OCI-LY3 (cell line): ENCODE measurements at regions not wholly inside any gene's neighbourhood (a gene's known extent, or its start where the extent isn't known, plus 50 kb on each side); places are given as distances from the start of the nearest gene placed in this dataset.

Experiments used
- H2AFZ ChIP-seq: fragments of 200-600, 300-600 bp; shearing (Covaris generic); 2 replicates; pipeline ENCODE4 v1.6.0; 2014; ENCODE audit warnings: antibody characterized with exemption, low read depth, low read length
- H3K27ac ChIP-seq: fragments of 200-600, 300-600 bp; sonication (generic); 2 replicates; pipeline ENCODE4 v1.5.1; 2014; ENCODE audit warnings: mild to moderate bottlenecking, low read length, moderate library complexity, mixed read lengths
- H3K27me3 ChIP-seq: fragments of 200-600, 300-600 bp; sonication (generic); 2 replicates; pipeline ENCODE4 v1.6.1; 2014; ENCODE audit warnings: low read depth, low read length, mixed read lengths
- H3K36me3 ChIP-seq: fragments of 200-600, 300-600 bp; sonication (generic); replicated peaks from 2 replicates; pipeline ENCODE3; 2014; ENCODE audit warnings: low read depth, low read length, mixed read lengths
- H3K4me1 ChIP-seq: fragments of 300-600, 200-600 bp; sonication (generic); 2 replicates; pipeline ENCODE4 v1.6.1; 2014; ENCODE audit warnings: low read length, mixed read lengths
- H3K4me2 ChIP-seq: fragments of 200-600, 300-600 bp; sonication (generic); 2 replicates; pipeline ENCODE4 v1.6.1; 2014; ENCODE audit warnings: low read length, mixed read lengths
- H3K4me3 ChIP-seq: fragments of 300-600, 200-600 bp; sonication (generic); 2 replicates; pipeline ENCODE4 v1.5.1; 2014; ENCODE audit warnings: antibody characterized with exemption, mild to moderate bottlenecking, low read length, moderate library complexity
- H3K79me2 ChIP-seq: fragments of 300-600, 200-600 bp; shearing (Covaris generic); 2 replicates; pipeline ENCODE4 v1.6.1; 2014; ENCODE audit warnings: mild to moderate bottlenecking, low read length, mixed read lengths
- H3K9ac ChIP-seq: fragments of 300-600, 200-600 bp; shearing (Covaris generic); 2 replicates; pipeline ENCODE4 v1.6.0; 2014; ENCODE audit warnings: mild to moderate bottlenecking, low read length, moderate library complexity
- H3K9me3 ChIP-seq: fragments of 200-600, 300-600 bp; shearing (Covaris generic); 2 replicates; pipeline ENCODE4 v1.6.1; 2014; ENCODE audit warnings: low read length, mixed read lengths; ENCODE audit not compliant: insufficient read depth
- H4K20me1 ChIP-seq: fragments of 200-600, 300-600 bp; sonication (generic); 2 replicates; pipeline ENCODE4 v1.6.1; 2016; ENCODE audit warnings: low read length, mixed read lengths; ENCODE audit not compliant: insufficient read depth
- CTCF ChIP-seq: fragments of 200-600, 300-600 bp; sonication (generic); IDR thresholded peaks from 2 replicates; pipeline ENCODE4 v1.5.1; 2014; ENCODE audit warnings: antibody characterized with exemption, low read length, low read depth
- EZH2phosphoT487 ChIP-seq: fragments of 200-600 bp; shearing (Covaris generic); IDR thresholded peaks from 2 replicates; pipeline ENCODE4 v1.6.1; 2018; ENCODE audit warnings: antibody characterized with exemption, mixed run types, low read depth

- no peak overlapping the region for H3K9ac ChIP-seq
- no peak overlapping the region for H2AFZ ChIP-seq
- H3K9me3 ChIP-seq = no peaks in the 10 kb centered on the region
- no peak for TF ChIP-seq EZH2phosphoT487
- no peak for TF ChIP-seq CTCF
- H3K36me3 ChIP-seq = no peaks in the 10 kb centered on the region
- no peak overlapping the region for H3K4me3 ChIP-seq
- H3K79me2 ChIP-seq = no peaks in the 10 kb centered on the region
- H3K4me1 ChIP-seq = 0 out of 2 replicates have a peak, but pooled peaks cover 5% of the 10 kb centered on the region
- H3K27ac ChIP-seq = no peak overlapping the region
- H3K4me2 ChIP-seq = no peak overlapping the region
- no peaks in the 10 kb centered on the region; the same call in 1 of the 2 replicates for H3K27me3 ChIP-seq
- no peaks in the 10 kb centered on the region for H4K20me1 ChIP-seq
Measured at GRCh38 chr4:27084685-27085361, 224.2 kb downstream of the STIM2 start.

- Histone ChIP-seq H2AFZ (no peak overlapping the region), H3K36me3 (no peaks in the 10 kb centered on the region), H3K9me3 (no peaks in the 10 kb centered on the region), H3K4me3 (no peak overlapping the region), H3K79me2 (no peaks in the 10 kb centered on the region), H3K4me1 (0 out of 2 replicates have a peak, but pooled peaks cover 5% of the 10 kb centered on the region), H3K9ac (no peak overlapping the region), H3K4me2 (no peak overlapping the region), H4K20me1 (no peaks in the 10 kb centered on the region), H3K27me3 (peaks cover under 1% of the 10 kb centered on the region; the same call in 1 of the 2 replicates), H3K27ac (no peak overlapping the region)
- TF ChIP-seq EZH2phosphoT487 (no peak), CTCF (no peak)
Measured at GRCh38 chr4:27085396-27085795, 224.8 kb downstream of the STIM2 start.

DNA sequence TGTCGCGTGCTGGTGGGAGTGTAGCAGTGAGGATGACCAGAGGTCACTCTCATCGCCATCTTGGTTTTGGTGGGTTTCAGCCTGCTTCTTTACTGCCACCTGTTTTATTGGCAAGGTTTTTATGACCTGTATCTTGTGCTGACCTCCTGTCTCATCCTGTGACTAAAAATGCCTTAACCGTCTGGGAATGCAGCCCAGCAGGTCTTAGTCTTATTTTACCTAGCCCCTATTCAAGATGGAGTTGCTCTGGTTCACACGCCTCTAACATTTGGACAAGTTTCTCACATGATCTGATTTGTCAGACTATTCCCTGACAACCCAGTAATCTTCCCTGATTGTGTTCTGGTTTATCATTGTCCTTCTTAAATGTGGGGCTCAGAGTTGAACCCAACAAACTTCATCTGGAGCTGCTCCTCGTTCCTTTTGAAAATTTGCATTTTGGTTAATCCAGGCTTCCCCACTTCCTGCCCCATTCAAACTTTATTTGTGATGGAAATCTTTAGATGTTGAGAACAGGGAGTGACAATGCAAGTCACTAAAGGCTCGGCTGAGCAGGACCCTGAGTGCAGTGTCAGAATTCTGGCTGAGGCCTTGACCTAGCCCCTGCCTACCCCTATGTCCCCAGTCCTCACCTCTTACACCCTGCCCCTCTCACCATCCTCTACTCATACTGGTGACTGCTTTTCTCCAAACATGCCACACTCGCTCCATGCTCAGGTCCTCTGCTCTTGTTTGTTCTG lies 226.8 kb downstream of the STIM2 start:
- 0 out of 2 replicates have a peak, but pooled peaks cover 5% of the 10 kb centered on the region for H3K4me1 ChIP-seq
- no peak for TF ChIP-seq EZH2phosphoT487

DNA sequence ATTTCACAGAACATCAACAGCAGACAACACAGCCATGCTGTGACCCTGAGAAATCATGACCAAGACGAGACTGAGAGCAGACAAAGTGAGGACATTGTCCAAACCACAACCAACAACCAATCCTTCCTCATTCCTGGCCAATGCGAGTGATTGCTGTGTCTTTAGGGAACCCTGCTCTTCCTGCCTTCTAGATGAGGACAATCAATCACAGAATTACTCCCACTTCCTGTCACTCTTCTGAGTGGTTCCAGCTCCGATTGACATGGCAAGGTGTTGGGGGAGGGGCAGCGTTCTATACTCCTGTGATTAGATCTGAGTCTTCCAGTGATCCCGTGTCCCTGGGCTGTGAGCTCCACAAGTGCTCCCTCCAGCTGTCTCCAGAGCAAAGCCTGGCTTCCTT lies 227.8 kb downstream of the STIM2 start:
- no peak overlapping the region for H3K27ac ChIP-seq
- no peaks in the 10 kb centered on the region for H4K20me1 ChIP-seq
- H3K9ac ChIP-seq = no peak overlapping the region
- no peaks in the 10 kb centered on the region for H3K9me3 ChIP-seq
- H3K4me3 ChIP-seq = no peak overlapping the region
- peaks cover 7% of the 10 kb centered on the region; the same call in 1 of the 2 replicates for H3K4me1 ChIP-seq
- no peak overlapping the region for H2AFZ ChIP-seq
- no peak for TF ChIP-seq CTCF
- no peak for TF ChIP-seq EZH2phosphoT487
- H3K27me3 ChIP-seq = peaks cover 4% of the 10 kb centered on the region; the same call in 1 of the 2 replicates
- no peak overlapping the region for H3K4me2 ChIP-seq
- no peaks in the 10 kb centered on the region for H3K36me3 ChIP-seq
- no peaks in the 10 kb centered on the region for H3K79me2 ChIP-seq

More for the DNA sequence above, 226.8 kb downstream of the STIM2 start:
- Histone ChIP-seq H3K9me3 (no peaks in the 10 kb centered on the region), H3K9ac (no peak overlapping the region), H3K27ac (no peak overlapping the region), H3K4me3 (no peak overlapping the region), H3K36me3 (no peaks in the 10 kb centered on the region), H2AFZ (no peak overlapping the region), H3K4me2 (no peak overlapping the region), H3K27me3 (peaks cover 4% of the 10 kb centered on the region; the same call in 1 of the 2 replicates), H3K79me2 (no peaks in the 10 kb centered on the region), H4K20me1 (no peaks in the 10 kb centered on the region)
